SK-N-SH (cell line): ENCODE measurements at regions not wholly inside any gene's neighbourhood (a gene's known extent, or its start where the extent isn't known, plus 50 kb on each side); places are given as distances from the start of the nearest gene placed in this dataset.

Source experiments
- CTCF ChIA-PET: fragments of 300-600, 350-600 bp; formaldehyde crosslinking; extraction: SDS; loops from one replicate; lab custom pipeline; 2021; lab: Yijun Ruan, JAX
- POLR2A ChIA-PET: fragments of 350-600 bp; sonication (Branson Sonifier 250); formaldehyde crosslinking; extraction: SDS; loops from one replicate; lab custom pipeline; 2020; ENCODE audit warnings: antibody characterized with exemption, inconsistent platforms; lab: Yijun Ruan, JAX
- DNase-seq: peaks from one replicate; pipeline ENCODE4 v3.0.0; 2012
- H2AFZ ChIP-seq: fragments of 200-600 bp; sonication (generic); 2 replicates; pipeline ENCODE4 v1.8.1; 2016; ENCODE audit warnings: antibody characterized with exemption, mild to moderate bottlenecking, low read depth
- H3F3A ChIP-seq: fragments of 200-600 bp; sonication (generic); replicated peaks from 2 replicates; pipeline ENCODE3; 2016; ENCODE audit warnings: antibody characterized with exemption, mild to moderate bottlenecking; ENCODE audit not compliant: insufficient read depth
- H3K27ac ChIP-seq, 2 experiments: fragments of 200-500 bp in 1 of 2; fragments of 200-600 bp in 1 of 2; sonication (Bioruptor generic) in 1 of 2; sonication (generic), shearing (Covaris generic) in 1 of 2; 2 replicates each; pipeline versions ENCODE4 v1.5.1 to v1.6.1; 2014 to 2016; ENCODE audit warnings: low read depth in 2 of 2, inconsistent platforms in 1 of 2, low read length in 1 of 2, mild to moderate bottlenecking in 1 of 2, mixed read lengths in 1 of 2
- H3K27me3 ChIP-seq: fragments of 200-600 bp; sonication (generic), shearing (Covaris generic); 2 replicates; pipeline ENCODE4 v1.6.1; 2016; ENCODE audit warnings: mixed run types; ENCODE audit not compliant: insufficient read depth
- H3K36me3 ChIP-seq, 2 experiments: fragments of 200-500 bp in 1 of 2; fragments of 200-600 bp in 1 of 2; sonication (Bioruptor generic) in 1 of 2; sonication (generic) in 1 of 2; replicated peaks in 1 of 2; 2 replicates each; pipeline versions ENCODE3 to v1.5.1; 2014 to 2016; ENCODE audit warnings: low read length in 1 of 2, mild to moderate bottlenecking in 1 of 2; ENCODE audit not compliant: insufficient read depth in 2 of 2, control insufficient read depth in 1 of 2
- H3K4me1 ChIP-seq, 2 experiments: fragments of 200-500 bp in 1 of 2; fragments of 200-600 bp in 1 of 2; sonication (Bioruptor generic) in 1 of 2; sonication (generic), shearing (Covaris generic) in 1 of 2; 2 replicates each; pipeline versions ENCODE4 v1.5.1 to v1.6.1; 2014 to 2016; ENCODE audit warnings: low read depth in 1 of 2, low read length in 1 of 2, mixed run types in 1 of 2; ENCODE audit not compliant: insufficient read depth in 2 of 2, control insufficient read depth in 1 of 2
- H3K4me2 ChIP-seq: fragments of 200-600 bp; sonication (generic), shearing (Covaris generic); 2 replicates; pipeline ENCODE4 v1.6.1; 2017; ENCODE audit warnings: mixed run types
- H3K4me3 ChIP-seq, 2 experiments: fragments of 200-500 bp in 1 of 2; fragments of 200-600 bp in 1 of 2; sonication (Bioruptor generic) in 1 of 2; sonication (generic), shearing (Covaris generic) in 1 of 2; 2 replicates each; pipeline versions ENCODE4 v1.5.1 to v1.8.1; 2014 to 2016; ENCODE audit warnings: low read depth in 2 of 2, inconsistent platforms in 1 of 2, low read length in 1 of 2, mild to moderate bottlenecking in 1 of 2, mixed read lengths in 1 of 2, moderate library complexity in 1 of 2
- H3K79me2 ChIP-seq: fragments of 200-600 bp; sonication (generic); 2 replicates; pipeline ENCODE4 v1.8.1; 2017; ENCODE audit warnings: mild to moderate bottlenecking; ENCODE audit not compliant: insufficient read depth
- H3K9ac ChIP-seq: fragments of 200-600 bp; sonication (generic); 2 replicates; pipeline ENCODE4 v1.6.1; 2017; ENCODE audit warnings: mixed run types
- H3K9me2 ChIP-seq: fragments of 200-600 bp; sonication (generic); 2 replicates; pipeline ENCODE4 v1.6.1; 2017; ENCODE audit warnings: mixed run types
- H3K9me3 ChIP-seq: fragments of 200-600 bp; sonication (generic); 2 replicates; pipeline ENCODE4 v1.6.1; 2017; ENCODE audit warnings: mixed run types, mild to moderate bottlenecking, moderate library complexity
- H4K20me1 ChIP-seq: fragments of 200-600 bp; sonication (generic); 2 replicates; pipeline ENCODE4 v1.6.1; 2017; ENCODE audit warnings: mild to moderate bottlenecking, mixed run types; ENCODE audit not compliant: insufficient read depth
- ELF1 ChIP-seq: IDR thresholded peaks from 2 replicates; pipeline ENCODE4 v1.4.0; 2012
- EP300 ChIP-seq, 2 experiments: IDR thresholded peaks; 2 replicates each; pipeline versions ENCODE4 v1.4.0 to v1.6.1; 2012; ENCODE audit warnings: borderline replicate concordance in 1 of 2, low read depth in 1 of 2, low read length in 1 of 2
- EZH2phosphoT487 ChIP-seq: fragments of 200-600 bp; sonication (generic); IDR thresholded peaks from 2 replicates; pipeline ENCODE4 v1.6.1; 2017; ENCODE audit warnings: low read depth, mixed run types, mild to moderate bottlenecking, antibody characterized with exemption, moderate library complexity, borderline replicate concordance
- FOXJ3 ChIP-seq: sonication (generic); formaldehyde crosslinking; IDR thresholded peaks from 2 replicates; pipeline ENCODE4 v1.5.1; 2020; ENCODE audit warnings: mild to moderate bottlenecking, missing genetic modification reagents
- GABPA ChIP-seq: IDR thresholded peaks from 2 replicates; pipeline ENCODE4 v1.4.0; 2012; ENCODE audit warnings: low read depth, mild to moderate bottlenecking
- JUND ChIP-seq: IDR thresholded peaks from 2 replicates; pipeline ENCODE4 v1.4.0; 2012
- MEF2A ChIP-seq: IDR thresholded peaks from 2 replicates; pipeline ENCODE4 v1.4.0; 2012; ENCODE audit warnings: low read depth, borderline replicate concordance
- MXI1 ChIP-seq: IDR thresholded peaks from 2 replicates; pipeline ENCODE4 v1.6.1; 2012; ENCODE audit warnings: mild to moderate bottlenecking, low read depth, low read length, improper control_type of control experiment
- NFIC ChIP-seq: IDR thresholded peaks from 2 replicates; pipeline ENCODE4 v1.4.0; 2012; ENCODE audit warnings: borderline replicate concordance
- PBX3 ChIP-seq: IDR thresholded peaks from 2 replicates; pipeline ENCODE4; 2012
- RAD21 ChIP-seq: IDR thresholded peaks from 2 replicates; pipeline ENCODE4 v1.6.1; 2012; ENCODE audit warnings: mild to moderate bottlenecking, low read length
- RCOR1 ChIP-seq: fragments of 150-350 bp; IDR thresholded peaks from 2 replicates; pipeline ENCODE4 v1.6.1; 2017; ENCODE audit warnings: antibody characterized with exemption, low read length
- RFX5 ChIP-seq: IDR thresholded peaks from 2 replicates; pipeline ENCODE4 v1.6.1; 2012; ENCODE audit warnings: mild to moderate bottlenecking, improper control_type of control experiment, low read length
- SIN3A ChIP-seq: IDR thresholded peaks from 2 replicates; pipeline ENCODE4 v1.6.1; 2012; ENCODE audit warnings: low read depth, mild to moderate bottlenecking, low read length, moderate library complexity, borderline replicate concordance
- TAF1 ChIP-seq: IDR thresholded peaks from 2 replicates; pipeline ENCODE4 v1.6.1; 2012; ENCODE audit warnings: low read depth, mild to moderate bottlenecking, low read length, moderate library complexity, borderline replicate concordance
- TCF12 ChIP-seq: IDR thresholded peaks from 2 replicates; pipeline ENCODE4 v1.4.0; 2012
- TEAD4 ChIP-seq: IDR thresholded peaks from 2 replicates; pipeline ENCODE4 v1.4.0; 2012; ENCODE audit warnings: mild to moderate bottlenecking, borderline replicate concordance; ENCODE audit not compliant: insufficient read depth
- WGBS: methylation state at CpG from one replicate; pipeline ENCODE4 v1.1.6; 2017; ENCODE audit warnings: low lambda C conversion rate; 5-methylcytosine and 5-hydroxymethylcytosine counted together
- TF ChIP-seq, protein P1 (sequence below): IDR thresholded peaks from 2 replicates; pipeline ENCODE4 v1.4.0; 2012; ENCODE audit warnings: low read depth, borderline replicate concordance
- TF ChIP-seq, protein P2 (sequence below): fragments of 150-350 bp; IDR thresholded peaks from 2 replicates; pipeline ENCODE4 v1.6.1; 2016; ENCODE audit warnings: mild to moderate bottlenecking, low read depth, low read length
- TF ChIP-seq, protein P3 (sequence below): IDR thresholded peaks from 2 replicates; pipeline ENCODE4 v1.4.0; 2012; ENCODE audit warnings: low read depth
- TF ChIP-seq, protein P4 (sequence below): fragments of 200-600 bp; sonication (generic); IDR thresholded peaks from 2 replicates; pipeline ENCODE4 v1.6.1; 2017; ENCODE audit warnings: antibody characterized with exemption, mild to moderate bottlenecking, moderate library complexity

GRCh38 chr4:125492957-125493356, 178.2 kb downstream of the FAT4 start:
- H3K9me2 ChIP-seq, result no peaks in the 10 kb centered on the region
- no peak for TF ChIP-seq FOXJ3 (CRISPR knock-in tag)
- TF ChIP-seq TCF12, result peak; percentile 39; the same call in 1 of the 2 replicates
- TF ChIP-seq NFIC, result peak; percentile 69
- TF ChIP-seq PBX3, result peak; percentile 90
- TF ChIP-seq EP300 (IDR thresholded peaks at IDR 0.05; ENCODE audit: borderline replicate concordance in 1 of 2, low read depth in 1 of 2, low read length in 1 of 2), result no peak
- TF ChIP-seq, protein P1, sequence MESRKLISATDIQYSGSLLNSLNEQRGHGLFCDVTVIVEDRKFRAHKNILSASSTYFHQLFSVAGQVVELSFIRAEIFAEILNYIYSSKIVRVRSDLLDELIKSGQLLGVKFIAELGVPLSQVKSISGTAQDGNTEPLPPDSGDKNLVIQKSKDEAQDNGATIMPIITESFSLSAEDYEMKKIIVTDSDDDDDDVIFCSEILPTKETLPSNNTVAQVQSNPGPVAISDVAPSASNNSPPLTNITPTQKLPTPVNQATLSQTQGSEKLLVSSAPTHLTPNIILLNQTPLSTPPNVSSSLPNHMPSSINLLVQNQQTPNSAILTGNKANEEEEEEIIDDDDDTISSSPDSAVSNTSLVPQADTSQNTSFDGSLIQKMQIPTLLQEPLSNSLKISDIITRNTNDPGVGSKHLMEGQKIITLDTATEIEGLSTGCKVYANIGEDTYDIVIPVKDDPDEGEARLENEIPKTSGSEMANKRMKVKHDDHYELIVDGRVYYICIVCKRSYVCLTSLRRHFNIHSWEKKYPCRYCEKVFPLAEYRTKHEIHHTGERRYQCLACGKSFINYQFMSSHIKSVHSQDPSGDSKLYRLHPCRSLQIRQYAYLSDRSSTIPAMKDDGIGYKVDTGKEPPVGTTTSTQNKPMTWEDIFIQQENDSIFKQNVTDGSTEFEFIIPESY, result no peak
- TF ChIP-seq JUND, result peak; percentile 32; the same call in 1 of the 2 replicates
- TF ChIP-seq TEAD4, result peak; percentile 14; the same call in 1 of the 2 replicates
- TF ChIP-seq, protein P2, sequence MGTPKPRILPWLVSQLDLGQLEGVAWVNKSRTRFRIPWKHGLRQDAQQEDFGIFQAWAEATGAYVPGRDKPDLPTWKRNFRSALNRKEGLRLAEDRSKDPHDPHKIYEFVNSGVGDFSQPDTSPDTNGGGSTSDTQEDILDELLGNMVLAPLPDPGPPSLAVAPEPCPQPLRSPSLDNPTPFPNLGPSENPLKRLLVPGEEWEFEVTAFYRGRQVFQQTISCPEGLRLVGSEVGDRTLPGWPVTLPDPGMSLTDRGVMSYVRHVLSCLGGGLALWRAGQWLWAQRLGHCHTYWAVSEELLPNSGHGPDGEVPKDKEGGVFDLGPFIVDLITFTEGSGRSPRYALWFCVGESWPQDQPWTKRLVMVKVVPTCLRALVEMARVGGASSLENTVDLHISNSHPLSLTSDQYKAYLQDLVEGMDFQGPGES, result no peak
- TF ChIP-seq MXI1, result no peak
- H4K20me1 ChIP-seq, result no peaks in the 10 kb centered on the region
- H3K9me3 ChIP-seq, result no peaks in the 10 kb centered on the region
- H3K27ac ChIP-seq, result peak overlapping the region in 1 of 2 experiments; percentile 65; a peak in 1 of 4 replicates
- DNase-seq, result no peak
- H3K4me2 ChIP-seq, result no peak overlapping the region
- 92% methylated on average over 1 of the region's 1 CpG for WGBS
- H3K27me3 ChIP-seq, result no peaks in the 10 kb centered on the region
- CTCF ChIA-PET, result no interaction called here
- POLR2A ChIA-PET, result no interaction called here
- peaks cover 9 to 19% of the 10 kb centered on the region in 2 experiments for H3K36me3 ChIP-seq
- H3K9ac ChIP-seq, result no peak overlapping the region
- H3K4me3 ChIP-seq, result no peak overlapping the region
- H3F3A ChIP-seq, result peaks cover 5% of the 10 kb centered on the region
- H3K79me2 ChIP-seq, result no peaks in the 10 kb centered on the region
- no peaks in the 10 kb centered on the region; a peak in 1 of 4 replicates for H3K4me1 ChIP-seq
- H2AFZ ChIP-seq, result no peak overlapping the region

- Histone ChIP-seq H3K27ac (peak overlapping the region; percentile 60 to 63; a peak in 3 of 4 replicates), H3K9me3 (no peaks in the 10 kb centered on the region), H4K20me1 (no peaks in the 10 kb centered on the region), H3F3A (peaks cover 10% of the 10 kb centered on the region), H3K27me3 (no peaks in the 10 kb centered on the region), H3K4me1 (no peaks in the 10 kb centered on the region; a peak in 1 of 4 replicates), H3K4me2 (no peak overlapping the region), H3K36me3 (no peaks in the 10 kb centered on the region), H3K9me2 (no peaks in the 10 kb centered on the region), H2AFZ (no peak overlapping the region), H3K79me2 (no peaks in the 10 kb centered on the region), H3K9ac (no peak overlapping the region), H3K4me3 (no peak overlapping the region)
- CTCF ChIA-PET, result no interaction called here
- WGBS, result 44% methylated on average over 1 of the region's 1 CpG
- POLR2A ChIA-PET, result no interaction called here
- DNase-seq, result no peak
- TF ChIP-seq NFIC (peak; percentile 57; the same call in 1 of the 2 replicates), MXI1 (no peak), JUND (peak; percentile 31; the same call in 1 of the 2 replicates), EZH2phosphoT487 (no peak), SIN3A (no peak), TAF1 (no peak), RAD21 (no peak), GABPA (no peak), EP300 (IDR thresholded peaks at IDR 0.05; ENCODE audit: borderline replicate concordance in 1 of 2, low read depth in 1 of 2, low read length in 1 of 2) (peak in 1 of 2 experiments; percentile 46; a peak in 1 of 4 replicates), MEF2A (no peak), ELF1 (no peak), RCOR1 (no peak), TCF12 (peak; percentile 72), PBX3 (peak; percentile 79), RFX5 (no peak)
- TF ChIP-seq, protein P3, sequence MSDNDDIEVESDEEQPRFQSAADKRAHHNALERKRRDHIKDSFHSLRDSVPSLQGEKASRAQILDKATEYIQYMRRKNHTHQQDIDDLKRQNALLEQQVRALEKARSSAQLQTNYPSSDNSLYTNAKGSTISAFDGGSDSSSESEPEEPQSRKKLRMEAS, result no peak
- TF ChIP-seq, protein P4, sequence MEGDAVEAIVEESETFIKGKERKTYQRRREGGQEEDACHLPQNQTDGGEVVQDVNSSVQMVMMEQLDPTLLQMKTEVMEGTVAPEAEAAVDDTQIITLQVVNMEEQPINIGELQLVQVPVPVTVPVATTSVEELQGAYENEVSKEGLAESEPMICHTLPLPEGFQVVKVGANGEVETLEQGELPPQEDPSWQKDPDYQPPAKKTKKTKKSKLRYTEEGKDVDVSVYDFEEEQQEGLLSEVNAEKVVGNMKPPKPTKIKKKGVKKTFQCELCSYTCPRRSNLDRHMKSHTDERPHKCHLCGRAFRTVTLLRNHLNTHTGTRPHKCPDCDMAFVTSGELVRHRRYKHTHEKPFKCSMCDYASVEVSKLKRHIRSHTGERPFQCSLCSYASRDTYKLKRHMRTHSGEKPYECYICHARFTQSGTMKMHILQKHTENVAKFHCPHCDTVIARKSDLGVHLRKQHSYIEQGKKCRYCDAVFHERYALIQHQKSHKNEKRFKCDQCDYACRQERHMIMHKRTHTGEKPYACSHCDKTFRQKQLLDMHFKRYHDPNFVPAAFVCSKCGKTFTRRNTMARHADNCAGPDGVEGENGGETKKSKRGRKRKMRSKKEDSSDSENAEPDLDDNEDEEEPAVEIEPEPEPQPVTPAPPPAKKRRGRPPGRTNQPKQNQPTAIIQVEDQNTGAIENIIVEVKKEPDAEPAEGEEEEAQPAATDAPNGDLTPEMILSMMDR, result no peak
These were observed 183.1 kb downstream of the FAT4 start for GRCh38 chr4:125497861-125498260.
